MM.1S (cell line): ENCODE measurements at regions not wholly inside any gene's neighbourhood (a gene's known extent, or its start where the extent isn't known, plus 50 kb on each side); places are given as distances from the start of the nearest gene placed in this dataset.

Source experiments
- DNase-seq: peaks from one replicate; pipeline ENCODE4 v3.0.0-alpha.2; 2015
- H2AFZ ChIP-seq: fragments of 300-600 bp; sonication (generic); 2 replicates; pipeline ENCODE4 v1.6.0; 2016; ENCODE audit warnings: antibody characterized with exemption, low read length
- H3F3A ChIP-seq: fragments of 300-600 bp; sonication (generic); 2 replicates; pipeline ENCODE4 v1.6.1; 2016; ENCODE audit warnings: mild to moderate bottlenecking, antibody characterized with exemption, low read length, moderate library complexity, mixed read lengths; ENCODE audit not compliant: insufficient read depth
- H3K27ac ChIP-seq: fragments of 300-600 bp; sonication (generic); 2 replicates; pipeline ENCODE4 v1.5.1; 2016; ENCODE audit warnings: mild to moderate bottlenecking, low read length
- H3K27me3 ChIP-seq: fragments of 300-600 bp; sonication (generic); replicated peaks from 2 replicates; pipeline ENCODE4 v1.6.0; 2016; ENCODE audit warnings: low read length; ENCODE audit not compliant: insufficient read depth
- H3K36me3 ChIP-seq: fragments of 300-600 bp; sonication (generic); replicated peaks from 2 replicates; pipeline ENCODE4 v1.6.1; 2016; ENCODE audit warnings: mild to moderate bottlenecking, low read length, mixed read lengths; ENCODE audit not compliant: insufficient read depth
- H3K4me1 ChIP-seq: fragments of 300-600 bp; sonication (generic); 2 replicates; pipeline ENCODE4 v1.6.1; 2016; ENCODE audit warnings: low read length, mixed read lengths
- H3K4me2 ChIP-seq: fragments of 300-600 bp; sonication (generic); 2 replicates; pipeline ENCODE4 v1.6.0; 2016; ENCODE audit warnings: low read depth, low read length
- H3K4me3 ChIP-seq: fragments of 300-600 bp; sonication (generic); 2 replicates; pipeline ENCODE4 v1.5.1; 2016; ENCODE audit warnings: low read length, mixed read lengths
- H3K79me2 ChIP-seq: fragments of 300-600 bp; sonication (generic); 2 replicates; pipeline ENCODE4 v1.6.1; 2016; ENCODE audit warnings: mixed run types, low read length, mixed read lengths
- H3K9ac ChIP-seq: fragments of 300-600 bp; sonication (generic); 2 replicates; pipeline ENCODE4 v1.6.1; 2016; ENCODE audit warnings: low read length, mixed read lengths
- H3K9me2 ChIP-seq: fragments of 300-600 bp; sonication (generic); replicated peaks from 2 replicates; pipeline ENCODE4 v1.6.1; 2016; ENCODE audit warnings: mild to moderate bottlenecking, low read length, mixed read lengths; ENCODE audit not compliant: insufficient read depth
- H3K9me3 ChIP-seq: fragments of 300-600 bp; sonication (generic); replicated peaks from 2 replicates; pipeline ENCODE4 v1.6.1; 2016; ENCODE audit warnings: mild to moderate bottlenecking, low read length, mixed read lengths; ENCODE audit not compliant: insufficient read depth
- H4K20me1 ChIP-seq: fragments of 300-600 bp; sonication (generic); 2 replicates; pipeline ENCODE4 v1.6.1; 2016; ENCODE audit warnings: mild to moderate bottlenecking, low read length, moderate library complexity, mixed read lengths; ENCODE audit not compliant: insufficient read depth
- EZH2 ChIP-seq: fragments of 300-600 bp; sonication (generic); optimal IDR thresholded peaks from 2 replicates; pipeline ENCODE3; 2017; ENCODE audit warnings: low read depth, mild to moderate bottlenecking, antibody characterized with exemption, low read length, mixed read lengths
- EZH2phosphoT487 ChIP-seq: fragments of 300-600 bp; sonication (generic); IDR thresholded peaks from 2 replicates; pipeline ENCODE4 v1.6.1; 2018; ENCODE audit warnings: antibody characterized with exemption, low read length
- TF ChIP-seq, protein P1 (sequence below): fragments of 300-600 bp; sonication (generic); IDR thresholded peaks from 2 replicates; pipeline ENCODE4 v1.5.1; 2016; ENCODE audit warnings: antibody characterized with exemption, low read length, mixed read lengths

DNA sequence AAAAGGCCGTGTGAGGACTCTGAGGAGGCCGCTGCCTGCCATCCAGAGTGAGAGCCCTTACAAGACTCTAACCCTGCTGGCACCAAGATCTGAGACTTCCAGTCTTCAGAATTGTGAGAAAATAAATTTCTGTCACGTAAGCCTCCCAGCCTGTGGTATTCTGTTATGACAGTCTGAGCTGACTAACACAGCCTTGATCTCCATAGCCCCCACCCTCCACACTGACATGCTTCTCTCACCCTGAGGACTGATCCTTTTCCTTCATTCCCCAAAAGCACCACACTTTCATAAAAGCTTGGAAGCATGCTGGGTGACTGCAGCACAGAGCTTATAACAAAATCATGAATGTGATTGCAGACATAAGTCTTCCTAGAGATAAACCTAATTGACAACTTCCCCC is 1059.8 kb downstream of the UQCRFS1 start:
- H3K9me3 ChIP-seq = no peaks in the 10 kb centered on the region
- H3K27ac ChIP-seq = no peak overlapping the region
- H3K4me1 ChIP-seq = no peaks in the 10 kb centered on the region
- DNase-seq = no peak
- TF ChIP-seq EZH2phosphoT487 = no peak
- no peak for TF ChIP-seq EZH2
- TF ChIP-seq, protein P1, sequence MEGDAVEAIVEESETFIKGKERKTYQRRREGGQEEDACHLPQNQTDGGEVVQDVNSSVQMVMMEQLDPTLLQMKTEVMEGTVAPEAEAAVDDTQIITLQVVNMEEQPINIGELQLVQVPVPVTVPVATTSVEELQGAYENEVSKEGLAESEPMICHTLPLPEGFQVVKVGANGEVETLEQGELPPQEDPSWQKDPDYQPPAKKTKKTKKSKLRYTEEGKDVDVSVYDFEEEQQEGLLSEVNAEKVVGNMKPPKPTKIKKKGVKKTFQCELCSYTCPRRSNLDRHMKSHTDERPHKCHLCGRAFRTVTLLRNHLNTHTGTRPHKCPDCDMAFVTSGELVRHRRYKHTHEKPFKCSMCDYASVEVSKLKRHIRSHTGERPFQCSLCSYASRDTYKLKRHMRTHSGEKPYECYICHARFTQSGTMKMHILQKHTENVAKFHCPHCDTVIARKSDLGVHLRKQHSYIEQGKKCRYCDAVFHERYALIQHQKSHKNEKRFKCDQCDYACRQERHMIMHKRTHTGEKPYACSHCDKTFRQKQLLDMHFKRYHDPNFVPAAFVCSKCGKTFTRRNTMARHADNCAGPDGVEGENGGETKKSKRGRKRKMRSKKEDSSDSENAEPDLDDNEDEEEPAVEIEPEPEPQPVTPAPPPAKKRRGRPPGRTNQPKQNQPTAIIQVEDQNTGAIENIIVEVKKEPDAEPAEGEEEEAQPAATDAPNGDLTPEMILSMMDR = no peak
- H3F3A ChIP-seq = no peaks in the 10 kb centered on the region
- H3K79me2 ChIP-seq = no peaks in the 10 kb centered on the region
- H3K27me3 ChIP-seq = no peaks in the 10 kb centered on the region
- no peak overlapping the region for H2AFZ ChIP-seq
- no peaks in the 10 kb centered on the region for H3K9me2 ChIP-seq
- no peak overlapping the region for H3K9ac ChIP-seq
- no peaks in the 10 kb centered on the region for H3K36me3 ChIP-seq
- no peak overlapping the region for H3K4me3 ChIP-seq
- H3K4me2 ChIP-seq = no peak overlapping the region
- no peaks in the 10 kb centered on the region for H4K20me1 ChIP-seq

DNA sequence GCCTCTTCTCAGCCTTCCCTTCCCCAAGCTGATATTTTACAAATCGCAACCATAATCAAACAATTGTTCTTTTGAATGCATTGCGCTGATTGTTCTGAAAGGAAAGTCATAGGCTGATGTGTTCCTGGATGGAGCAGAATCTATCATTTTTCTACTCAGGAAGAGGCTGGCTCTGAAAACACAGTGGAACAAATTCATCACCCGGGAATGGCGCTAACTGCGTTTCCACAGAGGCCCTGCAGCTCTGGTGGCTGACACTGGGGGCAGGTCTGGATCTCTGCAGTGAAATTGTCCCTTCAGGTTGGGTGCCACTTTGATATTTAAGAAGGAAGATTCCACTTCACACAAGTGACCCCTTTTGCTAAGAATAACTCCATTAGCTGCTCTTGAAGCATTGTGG is 1060.8 kb downstream of the UQCRFS1 start:
- no peak overlapping the region for H3K27ac ChIP-seq
- H3K4me1 ChIP-seq = no peaks in the 10 kb centered on the region
- no peaks in the 10 kb centered on the region for H3F3A ChIP-seq
- H3K9me2 ChIP-seq = no peaks in the 10 kb centered on the region
- H3K27me3 ChIP-seq = no peaks in the 10 kb centered on the region
- H3K4me3 ChIP-seq = no peak overlapping the region
- H3K36me3 ChIP-seq = no peaks in the 10 kb centered on the region
- H3K9ac ChIP-seq = no peak overlapping the region
- no peaks in the 10 kb centered on the region for H4K20me1 ChIP-seq
- no peaks in the 10 kb centered on the region for H3K9me3 ChIP-seq
- no peak for DNase-seq
- TF ChIP-seq, protein P1 = no peak
- TF ChIP-seq EZH2 (no peak), EZH2phosphoT487 (no peak)
- no peak overlapping the region for H3K4me2 ChIP-seq
- no peak overlapping the region for H2AFZ ChIP-seq
- no peaks in the 10 kb centered on the region for H3K79me2 ChIP-seq

DNA sequence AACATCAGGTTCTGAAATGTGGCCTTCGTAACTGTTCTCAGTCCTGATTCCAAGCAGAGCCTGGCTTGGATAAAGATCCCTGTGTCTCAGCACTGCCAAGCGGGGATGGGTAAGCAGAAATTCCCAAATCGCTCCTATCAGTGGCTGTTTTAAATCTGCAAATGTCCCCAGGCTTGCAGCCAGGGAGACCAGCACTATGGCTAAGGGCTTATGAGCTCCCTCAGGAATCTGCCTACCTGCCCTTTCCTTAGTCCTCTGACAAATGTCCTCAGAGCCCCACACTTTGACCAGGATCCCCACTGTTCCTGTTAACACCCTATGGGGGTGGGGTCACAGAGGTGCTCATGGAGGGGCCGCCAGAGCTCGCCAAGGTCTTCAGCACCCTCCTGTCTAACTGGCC is 1062.8 kb downstream of the UQCRFS1 start:
- TF ChIP-seq EZH2phosphoT487 (no peak), EZH2 (no peak)
- TF ChIP-seq, protein P1 = no peak
- Histone ChIP-seq H3K9me3 (no peaks in the 10 kb centered on the region), H3K9ac (no peak overlapping the region), H3K27me3 (no peaks in the 10 kb centered on the region), H3F3A (no peaks in the 10 kb centered on the region), H4K20me1 (no peaks in the 10 kb centered on the region), H3K4me3 (no peak overlapping the region), H3K9me2 (no peaks in the 10 kb centered on the region), H3K79me2 (no peaks in the 10 kb centered on the region), H3K4me1 (no peaks in the 10 kb centered on the region), H3K36me3 (no peaks in the 10 kb centered on the region), H3K27ac (no peak overlapping the region), H2AFZ (no peak overlapping the region), H3K4me2 (no peak overlapping the region)
- DNase-seq = no peak

DNA sequence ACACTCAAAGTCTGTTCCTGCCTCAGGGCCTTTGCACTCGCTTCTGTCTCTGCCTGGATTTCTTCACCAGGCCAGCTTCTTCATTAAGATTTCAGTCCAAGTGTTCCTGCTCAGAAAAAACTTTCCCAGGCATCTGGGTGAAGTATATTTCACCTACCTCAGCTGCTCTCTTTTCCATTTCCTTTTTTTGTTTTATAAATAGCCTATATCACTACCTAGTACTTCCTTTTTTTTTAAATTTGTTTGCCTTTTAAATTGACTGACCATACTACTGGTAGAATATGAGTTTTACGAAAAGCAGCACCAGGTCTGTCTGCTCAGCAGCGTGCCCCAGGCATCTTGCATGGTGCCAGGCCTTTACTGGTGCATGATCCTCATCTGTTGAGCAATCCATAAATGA is 1064.4 kb downstream of the UQCRFS1 start:
- H3K4me3 ChIP-seq = no peak overlapping the region
- no peaks in the 10 kb centered on the region for H3K79me2 ChIP-seq
- no peaks in the 10 kb centered on the region for H3K36me3 ChIP-seq
- H3K4me2 ChIP-seq = no peak overlapping the region
- H3K9me2 ChIP-seq = no peaks in the 10 kb centered on the region
- H3K27me3 ChIP-seq = no peaks in the 10 kb centered on the region
- no peak overlapping the region for H3K9ac ChIP-seq
- H2AFZ ChIP-seq = no peak overlapping the region
- no peaks in the 10 kb centered on the region for H3K9me3 ChIP-seq
- no peak overlapping the region for H3K27ac ChIP-seq
- no peaks in the 10 kb centered on the region for H3K4me1 ChIP-seq
- TF ChIP-seq, protein P1 = no peak
- no peak for TF ChIP-seq EZH2phosphoT487
- TF ChIP-seq EZH2 = no peak
- H3F3A ChIP-seq = no peaks in the 10 kb centered on the region
- DNase-seq = no peak
- H4K20me1 ChIP-seq = no peaks in the 10 kb centered on the region
